Liver (tissue), 8 donors: ENCODE measurements at regions not wholly inside any gene's neighbourhood (a gene's known extent, or its start where the extent isn't known, plus 50 kb on each side); places are given as distances from the start of the nearest gene placed in this dataset.

ENCODE experiments used
- DNase-seq: peaks from one replicate; pipeline ENCODE4 v3.0.0-alpha.2; 2017; ENCODE audit warnings: low spot score
- H3K27ac ChIP-seq, 2 donors: one replicate each; pipeline ENCODE4 v1.7.0; 2013; ENCODE audit warnings: inconsistent platforms in 2 of 2, low read length in 2 of 2, control low read depth in 1 of 2, low read depth in 1 of 2, mild to moderate bottlenecking in 1 of 2
- H3K27me3 ChIP-seq, 4 donors: one replicate each; pipeline versions ENCODE4 v1.6.1 to v1.7.0; 2013; ENCODE audit warnings: low read length in 3 of 4, inconsistent platforms in 1 of 4, mild to moderate bottlenecking in 1 of 4, moderate library complexity in 1 of 4; ENCODE audit not compliant: control insufficient read depth in 4 of 4, insufficient read depth in 4 of 4
- H3K36me3 ChIP-seq, 4 donors: one replicate each; pipeline versions ENCODE4 v1.6.1 to v1.7.0; 2013; ENCODE audit warnings: low read length in 3 of 4, mild to moderate bottlenecking in 3 of 4, low read depth in 1 of 4, moderate library complexity in 1 of 4; ENCODE audit not compliant: control insufficient read depth in 4 of 4, insufficient read depth in 3 of 4
- H3K4me1 ChIP-seq, 4 donors: one replicate each; pipeline versions ENCODE4 v1.6.1 to v1.7.0; 2013; ENCODE audit warnings: low read length in 3 of 4, mild to moderate bottlenecking in 3 of 4, moderate library complexity in 1 of 4; ENCODE audit not compliant: control insufficient read depth in 4 of 4, insufficient read depth in 4 of 4
- H3K4me3 ChIP-seq, 3 donors: one replicate each; pipeline versions ENCODE4 v1.6.1 to v1.7.0; 2013; ENCODE audit warnings: low read length in 3 of 3, control low read depth in 1 of 3, low read depth in 1 of 3, mild to moderate bottlenecking in 1 of 3
- H3K9ac ChIP-seq, 2 donors: one replicate each; pipeline ENCODE4 v1.7.0; 2013; ENCODE audit warnings: low read length in 2 of 2, mild to moderate bottlenecking in 2 of 2, moderate library complexity in 2 of 2, control low read depth in 1 of 2, low read depth in 1 of 2
- H3K9me3 ChIP-seq, 4 donors: one replicate each; pipeline versions ENCODE4 v1.6.1 to v1.7.0; 2013; ENCODE audit warnings: low read length in 3 of 4; ENCODE audit not compliant: control insufficient read depth in 4 of 4
- EGR1 ChIP-seq, 2 donors: IDR thresholded peaks; 2 replicates each; pipeline ENCODE4 v1.6.1; 2016 to 2018; ENCODE audit warnings: antibody characterized with exemption in 2 of 2, low read depth in 2 of 2
- FOXA1 ChIP-seq: IDR thresholded peaks from 2 replicates; pipeline ENCODE4 v1.6.1; 2016; ENCODE audit warnings: antibody characterized with exemption
- FOXA2 ChIP-seq: IDR thresholded peaks from 2 replicates; pipeline ENCODE4 v1.6.1; 2016; ENCODE audit warnings: antibody characterized with exemption
- GABPA ChIP-seq, 2 donors: IDR thresholded peaks in 1 of 2; conservative IDR thresholded peaks in 1 of 2; 2 replicates each; pipeline ENCODE4 v1.6.1; 2016; ENCODE audit warnings: antibody characterized with exemption in 2 of 2, mild to moderate bottlenecking in 1 of 2, moderate library complexity in 1 of 2
- HNF4A ChIP-seq, 2 donors: conservative IDR thresholded peaks; 2 replicates each; pipeline ENCODE4 v1.6.1; 2016; ENCODE audit warnings: antibody characterized with exemption in 2 of 2, mild to moderate bottlenecking in 2 of 2
- HNF4G ChIP-seq: IDR thresholded peaks from 2 replicates; pipeline ENCODE4 v1.6.1; 2016; ENCODE audit warnings: antibody characterized with exemption
- JUND ChIP-seq, 2 donors: IDR thresholded peaks; 2 replicates each; pipeline ENCODE4 v1.6.1; 2016; ENCODE audit warnings: antibody characterized with exemption in 2 of 2
- NR2F2 ChIP-seq: IDR thresholded peaks from 2 replicates; pipeline ENCODE4 v1.6.1; 2016; ENCODE audit warnings: antibody characterized with exemption
- RAD21 ChIP-seq, 2 donors: IDR thresholded peaks; 2 replicates each; pipeline ENCODE4 v1.6.1; 2016; ENCODE audit warnings: antibody characterized with exemption in 2 of 2, mild to moderate bottlenecking in 2 of 2
- RXRA ChIP-seq, 2 donors: IDR thresholded peaks; 2 replicates each; pipeline ENCODE4 v1.6.1; 2017 to 2018; ENCODE audit warnings: antibody characterized with exemption in 2 of 2, mild to moderate bottlenecking in 1 of 2
- SP1 ChIP-seq: IDR thresholded peaks from 2 replicates; pipeline ENCODE4 v1.6.1; 2018; ENCODE audit warnings: antibody characterized with exemption, mild to moderate bottlenecking
- TAF1 ChIP-seq: conservative IDR thresholded peaks from 2 replicates; pipeline ENCODE4 v1.6.1; 2016; ENCODE audit warnings: antibody characterized with exemption, mild to moderate bottlenecking
- YY1 ChIP-seq: IDR thresholded peaks from 2 replicates; pipeline ENCODE4 v1.6.1; 2016; ENCODE audit warnings: antibody characterized with exemption, mild to moderate bottlenecking
- WGBS: extraction: QIAGEN DNeasy Blood & Tissue Kit; methylation state at CpG from one replicate; pipeline ENCODE4 v1.1.7; 2013; 5-methylcytosine and 5-hydroxymethylcytosine counted together
- TF ChIP-seq, protein P1 (sequence below): IDR thresholded peaks from 2 replicates; pipeline ENCODE4 v1.6.1; 2016; ENCODE audit warnings: antibody characterized with exemption
- TF ChIP-seq, protein P2 (sequence below): fragments of 150-350 bp; IDR thresholded peaks from 2 replicates; pipeline ENCODE4 v1.5.1; 2017; ENCODE audit warnings: improper control_type of control experiment, low read depth, low read length; ENCODE audit not compliant: missing input control
- TF ChIP-seq, protein P3 (sequence below): IDR thresholded peaks from 2 replicates; pipeline ENCODE4 v1.6.1; 2016; ENCODE audit warnings: antibody characterized with exemption
- TF ChIP-seq, protein P4 (sequence below): IDR thresholded peaks from 2 replicates; pipeline ENCODE4 v1.6.1; 2016; ENCODE audit warnings: antibody characterized with exemption
- TF ChIP-seq, protein P5 (sequence below): IDR thresholded peaks from 2 replicates; pipeline ENCODE4 v1.6.1; 2016; ENCODE audit warnings: antibody characterized with exemption, mild to moderate bottlenecking
- donor health status: healthy.
- donor health status: healthy.
- donor health status: healthy.
- donor health status: healthy.
- donor health status: healthy.

DNA sequence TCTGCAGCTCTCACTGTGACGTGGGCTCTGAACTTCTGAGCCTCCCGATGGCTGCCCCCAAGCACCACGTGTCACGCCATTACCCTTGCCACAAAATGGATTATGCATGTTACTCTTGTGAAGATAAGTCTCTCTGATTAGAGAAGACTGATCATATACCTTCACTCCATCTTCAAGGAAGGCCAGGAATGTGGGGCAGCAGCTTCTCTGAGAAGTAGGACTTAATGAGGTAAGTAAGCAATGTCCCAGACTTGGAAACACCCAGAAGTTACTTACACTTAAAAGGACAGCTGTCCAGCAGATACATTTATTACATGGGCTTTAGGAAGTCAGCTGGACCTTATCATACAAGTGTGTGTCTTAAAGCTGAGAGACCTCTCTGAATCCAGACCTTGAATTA is 155.0 kb downstream of the FGF1 start:
- WGBS = 98% methylated on average over 4 of the region's 4 CpGs
- Histone ChIP-seq H3K27me3 (no peaks in the 10 kb centered on the region), H3K9ac (no peak overlapping the region), H3K4me1 (peaks cover 0 to 5% (median 0%) of the 10 kb centered on the region in 4 donors), H3K36me3 (no peaks in the 10 kb centered on the region), H3K9me3 (no peaks in the 10 kb centered on the region), H3K27ac (no peak overlapping the region), H3K4me3 (no peak overlapping the region)
- DNase-seq = no peak
- no peak for TF ChIP-seq GABPA (IDR thresholded peaks at IDR 0.05 in 1 of 2, conservative IDR thresholded peaks at IDR 0.05 in 1 of 2)
- no peak for TF ChIP-seq RAD21 (IDR thresholded peaks at IDR 0.05)
- TF ChIP-seq SP1 = no peak
- TF ChIP-seq, protein P1, sequence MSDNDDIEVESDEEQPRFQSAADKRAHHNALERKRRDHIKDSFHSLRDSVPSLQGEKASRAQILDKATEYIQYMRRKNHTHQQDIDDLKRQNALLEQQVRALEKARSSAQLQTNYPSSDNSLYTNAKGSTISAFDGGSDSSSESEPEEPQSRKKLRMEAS = no peak
- no peak for TF ChIP-seq HNF4A (conservative IDR thresholded peaks at IDR 0.05)
- no peak for TF ChIP-seq NR2F2
- no peak for TF ChIP-seq RXRA (IDR thresholded peaks at IDR 0.05)
- TF ChIP-seq, protein P2, sequence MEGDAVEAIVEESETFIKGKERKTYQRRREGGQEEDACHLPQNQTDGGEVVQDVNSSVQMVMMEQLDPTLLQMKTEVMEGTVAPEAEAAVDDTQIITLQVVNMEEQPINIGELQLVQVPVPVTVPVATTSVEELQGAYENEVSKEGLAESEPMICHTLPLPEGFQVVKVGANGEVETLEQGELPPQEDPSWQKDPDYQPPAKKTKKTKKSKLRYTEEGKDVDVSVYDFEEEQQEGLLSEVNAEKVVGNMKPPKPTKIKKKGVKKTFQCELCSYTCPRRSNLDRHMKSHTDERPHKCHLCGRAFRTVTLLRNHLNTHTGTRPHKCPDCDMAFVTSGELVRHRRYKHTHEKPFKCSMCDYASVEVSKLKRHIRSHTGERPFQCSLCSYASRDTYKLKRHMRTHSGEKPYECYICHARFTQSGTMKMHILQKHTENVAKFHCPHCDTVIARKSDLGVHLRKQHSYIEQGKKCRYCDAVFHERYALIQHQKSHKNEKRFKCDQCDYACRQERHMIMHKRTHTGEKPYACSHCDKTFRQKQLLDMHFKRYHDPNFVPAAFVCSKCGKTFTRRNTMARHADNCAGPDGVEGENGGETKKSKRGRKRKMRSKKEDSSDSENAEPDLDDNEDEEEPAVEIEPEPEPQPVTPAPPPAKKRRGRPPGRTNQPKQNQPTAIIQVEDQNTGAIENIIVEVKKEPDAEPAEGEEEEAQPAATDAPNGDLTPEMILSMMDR = no peak
- TF ChIP-seq, protein P3, sequence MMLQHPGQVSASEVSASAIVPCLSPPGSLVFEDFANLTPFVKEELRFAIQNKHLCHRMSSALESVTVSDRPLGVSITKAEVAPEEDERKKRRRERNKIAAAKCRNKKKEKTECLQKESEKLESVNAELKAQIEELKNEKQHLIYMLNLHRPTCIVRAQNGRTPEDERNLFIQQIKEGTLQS = no peak
- no peak for TF ChIP-seq HNF4G
- TF ChIP-seq FOXA1 = no peak
- TF ChIP-seq JUND (IDR thresholded peaks at IDR 0.05) = no peak
- TF ChIP-seq, protein P4, sequence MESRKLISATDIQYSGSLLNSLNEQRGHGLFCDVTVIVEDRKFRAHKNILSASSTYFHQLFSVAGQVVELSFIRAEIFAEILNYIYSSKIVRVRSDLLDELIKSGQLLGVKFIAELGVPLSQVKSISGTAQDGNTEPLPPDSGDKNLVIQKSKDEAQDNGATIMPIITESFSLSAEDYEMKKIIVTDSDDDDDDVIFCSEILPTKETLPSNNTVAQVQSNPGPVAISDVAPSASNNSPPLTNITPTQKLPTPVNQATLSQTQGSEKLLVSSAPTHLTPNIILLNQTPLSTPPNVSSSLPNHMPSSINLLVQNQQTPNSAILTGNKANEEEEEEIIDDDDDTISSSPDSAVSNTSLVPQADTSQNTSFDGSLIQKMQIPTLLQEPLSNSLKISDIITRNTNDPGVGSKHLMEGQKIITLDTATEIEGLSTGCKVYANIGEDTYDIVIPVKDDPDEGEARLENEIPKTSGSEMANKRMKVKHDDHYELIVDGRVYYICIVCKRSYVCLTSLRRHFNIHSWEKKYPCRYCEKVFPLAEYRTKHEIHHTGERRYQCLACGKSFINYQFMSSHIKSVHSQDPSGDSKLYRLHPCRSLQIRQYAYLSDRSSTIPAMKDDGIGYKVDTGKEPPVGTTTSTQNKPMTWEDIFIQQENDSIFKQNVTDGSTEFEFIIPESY = no peak
- TF ChIP-seq TAF1 = no peak
- TF ChIP-seq, protein P5, sequence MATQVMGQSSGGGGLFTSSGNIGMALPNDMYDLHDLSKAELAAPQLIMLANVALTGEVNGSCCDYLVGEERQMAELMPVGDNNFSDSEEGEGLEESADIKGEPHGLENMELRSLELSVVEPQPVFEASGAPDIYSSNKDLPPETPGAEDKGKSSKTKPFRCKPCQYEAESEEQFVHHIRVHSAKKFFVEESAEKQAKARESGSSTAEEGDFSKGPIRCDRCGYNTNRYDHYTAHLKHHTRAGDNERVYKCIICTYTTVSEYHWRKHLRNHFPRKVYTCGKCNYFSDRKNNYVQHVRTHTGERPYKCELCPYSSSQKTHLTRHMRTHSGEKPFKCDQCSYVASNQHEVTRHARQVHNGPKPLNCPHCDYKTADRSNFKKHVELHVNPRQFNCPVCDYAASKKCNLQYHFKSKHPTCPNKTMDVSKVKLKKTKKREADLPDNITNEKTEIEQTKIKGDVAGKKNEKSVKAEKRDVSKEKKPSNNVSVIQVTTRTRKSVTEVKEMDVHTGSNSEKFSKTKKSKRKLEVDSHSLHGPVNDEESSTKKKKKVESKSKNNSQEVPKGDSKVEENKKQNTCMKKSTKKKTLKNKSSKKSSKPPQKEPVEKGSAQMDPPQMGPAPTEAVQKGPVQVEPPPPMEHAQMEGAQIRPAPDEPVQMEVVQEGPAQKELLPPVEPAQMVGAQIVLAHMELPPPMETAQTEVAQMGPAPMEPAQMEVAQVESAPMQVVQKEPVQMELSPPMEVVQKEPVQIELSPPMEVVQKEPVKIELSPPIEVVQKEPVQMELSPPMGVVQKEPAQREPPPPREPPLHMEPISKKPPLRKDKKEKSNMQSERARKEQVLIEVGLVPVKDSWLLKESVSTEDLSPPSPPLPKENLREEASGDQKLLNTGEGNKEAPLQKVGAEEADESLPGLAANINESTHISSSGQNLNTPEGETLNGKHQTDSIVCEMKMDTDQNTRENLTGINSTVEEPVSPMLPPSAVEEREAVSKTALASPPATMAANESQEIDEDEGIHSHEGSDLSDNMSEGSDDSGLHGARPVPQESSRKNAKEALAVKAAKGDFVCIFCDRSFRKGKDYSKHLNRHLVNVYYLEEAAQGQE = no peak
- TF ChIP-seq YY1 = no peak
- no peak for TF ChIP-seq FOXA2
- no peak for TF ChIP-seq EGR1 (IDR thresholded peaks at IDR 0.05; ENCODE audit: low read depth in 2 of 2)
